Esophagus squamous epithelium (tissue), 5 donors: ENCODE measurements at regions not wholly inside any gene's neighbourhood (a gene's known extent, or its start where the extent isn't known, plus 50 kb on each side); places are given as distances from the start of the nearest gene placed in this dataset.
"Not testable (repeated sequence)": the region's sequence is repeated elsewhere in the genome, so short reads cannot be mapped to it uniquely, and the experiment has no call there.

Experiments
- DNase-seq: peaks from one replicate; lab custom pipeline; 2025; lab: John Stamatoyannopoulos, UW
- H3K27ac ChIP-seq, 4 donors: fragments of 200-600 bp; sonication (generic); one replicate each; pipeline ENCODE4 v1.5.1; 2016 to 2019; ENCODE audit warnings: mild to moderate bottlenecking in 1 of 4
- H3K27me3 ChIP-seq, 4 donors: fragments of 200-600 bp; sonication (generic); 1 replicate in 3 of 4; 2 replicates in 1 of 4; pipeline versions ENCODE4 v1.5.1 to v1.6.0; 2017 to 2021; ENCODE audit warnings: antibody characterized with exemption in 1 of 4
- H3K36me3 ChIP-seq, 3 donors: fragments of 200-600 bp; sonication (generic); one replicate each; pipeline ENCODE4 v1.5.1; 2016 to 2019
- H3K4me1 ChIP-seq, 3 donors: fragments of 200-600 bp; sonication (generic); one replicate each; pipeline ENCODE4 v1.5.1; 2017 to 2019
- H3K4me3 ChIP-seq, 4 donors: fragments of 200-600 bp; sonication (generic); 1 replicate in 3 of 4; 2 replicates in 1 of 4; pipeline ENCODE4 v1.5.1; 2016 to 2019; ENCODE audit warnings: mild to moderate bottlenecking in 2 of 4, moderate library complexity in 1 of 4
- H3K9me3 ChIP-seq, 3 donors: fragments of 200-600 bp; sonication (generic); one replicate each; pipeline ENCODE4 v1.5.1; 2016 to 2019
- POLR2A ChIP-seq, 4 donors: fragments of 450-650 bp; IDR thresholded peaks; one replicate each; pipeline ENCODE4 v1.6.1; 2017; ENCODE audit warnings: antibody characterized with exemption in 4 of 4, mild to moderate bottlenecking in 4 of 4, moderate library complexity in 3 of 4
- WGBS, 2 donors: methylation state at CpG; one replicate each; pipeline ENCODE4 v1.1.5; 2018; 5-methylcytosine and 5-hydroxymethylcytosine counted together
- intact Hi-C: fragments of 100-400 bp; cut with DNase I; formaldehyde crosslinking; loops from one replicate; pipeline ENCODE4 v1.15.0; 2022
- TF ChIP-seq, protein P1 (sequence below), 6 experiments: fragments of 450-650 bp in 4 of 6; fragments of 200-600 bp in 2 of 6; sonication (generic) in 2 of 6; IDR thresholded peaks; one replicate each; pipeline ENCODE4 v1.5.1; 2016 to 2019; ENCODE audit warnings: antibody characterized with exemption in 6 of 6, mild to moderate bottlenecking in 4 of 6, moderate library complexity in 4 of 6
- donor health status: DM: yes; HTN: yes; CAD: no.

DNA sequence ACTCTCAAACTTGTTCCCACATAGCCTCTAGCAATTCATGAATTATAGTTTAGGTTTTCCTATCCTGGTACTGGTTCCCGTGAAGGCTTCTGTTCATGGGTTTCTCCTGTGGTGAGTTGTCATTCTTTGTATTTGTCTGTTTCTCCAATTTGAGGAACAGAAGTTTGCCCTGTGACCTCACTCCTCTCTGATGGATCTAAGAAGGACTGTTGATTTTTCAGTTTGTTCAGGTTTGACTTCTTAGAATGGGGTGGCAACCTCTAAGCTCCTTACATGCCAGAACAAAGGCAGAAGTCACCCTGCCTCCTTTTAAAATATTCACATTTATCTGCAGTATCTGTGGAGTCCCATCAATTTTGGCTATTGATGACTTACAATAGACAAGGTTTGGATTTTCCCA, 354.0 kb downstream of the SPRY2 start:
- DNase-seq, result no peak
- H3K4me3 ChIP-seq, result no peak overlapping the region
- H3K9me3 ChIP-seq, result no peaks in the 10 kb centered on the region
- no peak for TF ChIP-seq POLR2A (IDR thresholded peaks at IDR 0.05)
- TF ChIP-seq, protein P1, sequence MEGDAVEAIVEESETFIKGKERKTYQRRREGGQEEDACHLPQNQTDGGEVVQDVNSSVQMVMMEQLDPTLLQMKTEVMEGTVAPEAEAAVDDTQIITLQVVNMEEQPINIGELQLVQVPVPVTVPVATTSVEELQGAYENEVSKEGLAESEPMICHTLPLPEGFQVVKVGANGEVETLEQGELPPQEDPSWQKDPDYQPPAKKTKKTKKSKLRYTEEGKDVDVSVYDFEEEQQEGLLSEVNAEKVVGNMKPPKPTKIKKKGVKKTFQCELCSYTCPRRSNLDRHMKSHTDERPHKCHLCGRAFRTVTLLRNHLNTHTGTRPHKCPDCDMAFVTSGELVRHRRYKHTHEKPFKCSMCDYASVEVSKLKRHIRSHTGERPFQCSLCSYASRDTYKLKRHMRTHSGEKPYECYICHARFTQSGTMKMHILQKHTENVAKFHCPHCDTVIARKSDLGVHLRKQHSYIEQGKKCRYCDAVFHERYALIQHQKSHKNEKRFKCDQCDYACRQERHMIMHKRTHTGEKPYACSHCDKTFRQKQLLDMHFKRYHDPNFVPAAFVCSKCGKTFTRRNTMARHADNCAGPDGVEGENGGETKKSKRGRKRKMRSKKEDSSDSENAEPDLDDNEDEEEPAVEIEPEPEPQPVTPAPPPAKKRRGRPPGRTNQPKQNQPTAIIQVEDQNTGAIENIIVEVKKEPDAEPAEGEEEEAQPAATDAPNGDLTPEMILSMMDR (IDR thresholded peaks at IDR 0.05), result no peak
- H3K36me3 ChIP-seq, result no peaks in the 10 kb centered on the region
- intact Hi-C loops, result no loop called here
- peak overlapping the region in 3 of 4 donors; percentile 42 to 73 (median 63) for H3K27ac ChIP-seq
- WGBS, 2 donors, result 68 to 92% methylated on average over 1 of the region's 1 CpG
- peaks cover 0 to 14% (median 0%) of the 10 kb centered on the region in 3 donors for H3K4me1 ChIP-seq
- H3K27me3 ChIP-seq, result peaks cover 0 to 4% (median 0%) of the 10 kb centered on the region in 4 donors

DNA sequence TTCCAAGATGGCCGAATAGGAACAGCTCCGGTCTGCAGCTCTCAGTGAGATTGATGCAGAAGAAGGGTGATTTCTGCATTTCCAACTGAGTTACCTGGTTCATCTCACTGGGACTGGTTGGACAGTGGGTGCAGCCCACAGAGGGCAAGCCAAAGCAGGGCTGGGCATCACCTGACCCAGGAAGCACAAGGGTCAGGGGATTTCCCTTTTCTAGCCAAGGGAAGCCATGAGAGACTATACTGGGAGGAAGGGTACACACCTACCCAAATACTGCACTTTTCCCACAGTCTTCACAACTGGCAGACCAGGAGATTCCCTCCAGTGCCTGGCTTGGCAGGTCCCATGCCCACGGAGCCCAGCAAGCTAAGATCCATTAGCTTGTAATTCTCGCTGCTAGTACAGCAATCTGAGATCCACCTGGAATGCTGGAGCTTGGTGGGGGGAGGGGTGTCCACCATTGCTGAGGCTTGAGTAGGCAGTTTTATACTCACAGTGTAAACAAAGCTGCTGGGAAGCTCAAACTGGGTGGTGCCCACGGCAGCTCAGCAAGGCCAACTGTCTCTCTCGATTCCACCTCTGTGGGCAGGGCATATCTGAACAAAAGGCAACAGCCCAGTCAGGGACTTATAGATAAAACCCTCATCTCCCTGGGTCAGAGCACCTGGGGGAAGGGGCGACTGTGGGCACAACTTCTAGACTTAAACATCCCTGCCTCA, 365.8 kb downstream of the SPRY2 start:
- H3K9me3 ChIP-seq, result peaks cover 0 to 11% (median 0%) of the 10 kb centered on the region in 3 donors
- H3K4me1 ChIP-seq, H3K4me3 ChIP-seq, DNase-seq, H3K27ac ChIP-seq, H3K36me3 ChIP-seq, H3K27me3 ChIP-seq, intact Hi-C loops: not testable (repeated sequence)
- WGBS, 2 donors, result 91 to 94% methylated on average over 4 to 5 of the region's 7 CpGs

DNA sequence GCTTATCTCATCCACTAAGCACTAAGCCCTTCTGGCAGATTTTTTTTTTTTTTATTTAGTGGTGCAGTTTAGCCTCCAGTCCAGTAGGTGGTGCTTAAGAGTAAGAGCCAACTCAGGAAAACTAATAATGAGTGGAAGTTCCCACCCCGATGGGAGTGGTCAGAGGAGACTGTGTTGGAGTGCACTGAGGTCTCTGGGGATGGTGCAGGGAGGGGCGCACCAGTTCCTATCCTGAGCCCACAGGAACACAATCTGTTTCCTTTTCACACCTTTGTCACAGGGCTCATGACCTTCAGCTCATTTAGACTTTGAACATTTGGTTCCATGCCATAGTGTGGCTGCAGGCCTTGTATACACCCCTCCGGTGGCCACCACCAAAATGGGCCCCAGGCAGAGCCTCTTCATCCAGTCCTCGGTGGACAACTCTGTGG, 367.4 kb downstream of the SPRY2 start:
- H3K36me3 ChIP-seq, result no peaks in the 10 kb centered on the region
- TF ChIP-seq, protein P1 (IDR thresholded peaks at IDR 0.05), result peak in 4 of 6 experiments; percentile 12 to 52 (median 28)
- no peak for TF ChIP-seq POLR2A (IDR thresholded peaks at IDR 0.05)
- no peaks in the 10 kb centered on the region for H3K4me1 ChIP-seq
- intact Hi-C loops, result no loop called here
- 67 to 91% methylated on average over 3 to 4 of the region's 4 CpGs for WGBS, 2 donors
- no peak for DNase-seq
- no peaks in the 10 kb centered on the region for H3K27me3 ChIP-seq
- H3K9me3 ChIP-seq, result peaks cover 0 to 11% (median 0%) of the 10 kb centered on the region in 3 donors
- H3K27ac ChIP-seq, result no peak overlapping the region
- no peak overlapping the region for H3K4me3 ChIP-seq

DNA sequence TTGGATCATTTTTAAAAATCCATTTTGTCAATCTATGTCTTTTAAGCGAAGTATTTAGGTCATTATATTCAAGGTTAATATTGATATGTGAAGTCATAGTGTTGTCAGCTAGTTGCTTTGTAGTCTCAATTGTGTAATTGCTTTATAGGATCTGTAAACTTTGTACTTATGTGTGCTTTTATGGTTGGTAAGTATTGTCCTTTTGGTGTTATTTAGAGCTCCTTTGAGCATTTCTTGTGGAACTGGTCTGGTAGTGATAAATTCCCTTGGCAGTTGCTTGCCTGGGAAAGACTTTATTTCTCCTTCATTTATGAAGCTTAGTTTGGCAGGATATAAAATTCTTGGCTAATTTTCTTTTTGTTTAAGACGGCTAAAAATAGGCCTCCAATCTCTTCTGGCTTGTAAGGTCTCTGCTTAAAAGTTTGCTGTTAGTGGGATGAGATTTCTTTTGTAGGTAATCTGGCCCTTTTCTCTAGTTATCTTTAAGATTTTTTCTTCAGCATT, 368.8 kb downstream of the SPRY2 start:
- Histone ChIP-seq H3K36me3 (no peaks in the 10 kb centered on the region), H3K27ac (no peak overlapping the region), H3K4me1 (no peaks in the 10 kb centered on the region), H3K9me3 (peaks cover 0 to 11% (median 0%) of the 10 kb centered on the region in 3 donors), H3K4me3 (no peak overlapping the region), H3K27me3 (no peaks in the 10 kb centered on the region)
- TF ChIP-seq POLR2A (IDR thresholded peaks at IDR 0.05), result no peak
- TF ChIP-seq, protein P1 (IDR thresholded peaks at IDR 0.05), result no peak
- intact Hi-C loops, result no loop called here
- WGBS, 2 donors, result 71 to 83% methylated on average over 2 of the region's 2 CpGs
- DNase-seq, result no peak

DNA sequence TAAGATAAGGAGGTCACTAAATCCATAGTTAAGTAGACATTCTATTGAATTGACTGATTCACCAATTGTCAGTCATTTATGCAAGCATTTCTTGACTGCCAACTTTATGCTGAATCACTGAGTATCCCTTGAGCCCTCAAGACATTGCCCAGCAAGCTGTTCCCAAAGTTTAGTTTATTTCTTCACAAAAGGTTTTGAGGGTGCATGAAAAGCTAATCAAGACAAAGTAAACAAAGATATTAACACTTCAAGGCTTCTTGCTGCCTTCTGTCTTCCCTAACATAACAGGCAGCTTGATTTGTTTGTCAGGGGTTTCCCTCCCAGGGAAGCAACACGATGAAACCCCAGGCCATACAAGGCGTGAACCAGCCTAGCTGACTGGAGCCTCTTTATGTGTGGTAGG, 374.4 kb downstream of the SPRY2 start:
- 25 to 31% methylated on average over 2 of the region's 2 CpGs for WGBS, 2 donors
- H3K4me3 ChIP-seq, result no peak overlapping the region
- H3K4me1 ChIP-seq, result peaks cover 0 to 13% (median 5%) of the 10 kb centered on the region in 3 donors
- no peak overlapping the region for H3K27ac ChIP-seq
- H3K36me3 ChIP-seq, result no peaks in the 10 kb centered on the region
- TF ChIP-seq, protein P1 (IDR thresholded peaks at IDR 0.05), result no peak
- TF ChIP-seq POLR2A (IDR thresholded peaks at IDR 0.05), result no peak
- peaks cover 0 to 1% (median 0%) of the 10 kb centered on the region in 3 donors for H3K9me3 ChIP-seq
- DNase-seq, result no peak
- intact Hi-C loops, result no loop called here
- no peaks in the 10 kb centered on the region for H3K27me3 ChIP-seq
